ENCODE measurements at regions not wholly inside any gene's neighbourhood (a gene's known extent, or its start where the extent isn't known, plus 50 kb on each side); places are given as distances from the start of the nearest gene placed in this dataset.

DNA sequence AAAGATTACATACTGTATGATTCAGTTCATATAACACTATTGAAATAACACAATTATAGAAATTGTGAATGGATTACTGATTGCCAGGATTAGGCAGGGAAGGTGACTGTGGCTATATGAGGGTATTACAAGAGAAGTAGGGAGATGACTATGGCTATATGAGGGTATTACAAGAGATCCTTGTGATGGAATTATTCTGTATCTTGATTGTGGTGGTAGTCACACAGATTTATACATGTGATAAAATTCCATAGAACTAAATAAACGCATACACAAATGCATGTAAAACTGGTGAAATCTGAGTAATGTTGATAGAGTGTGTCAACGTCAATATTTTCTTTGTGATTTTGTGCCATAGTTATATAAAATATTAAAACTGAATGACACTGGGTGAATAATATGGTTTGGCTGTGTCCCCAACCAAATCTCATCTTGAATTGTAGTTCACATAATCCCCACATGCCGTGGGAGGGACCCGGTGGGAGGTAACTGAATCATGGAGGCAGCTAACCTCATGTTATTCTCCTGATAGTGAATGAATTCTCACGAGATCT, 615.6 kb upstream of the PKN2 start:
- TF ChIP-seq, protein P1, sequence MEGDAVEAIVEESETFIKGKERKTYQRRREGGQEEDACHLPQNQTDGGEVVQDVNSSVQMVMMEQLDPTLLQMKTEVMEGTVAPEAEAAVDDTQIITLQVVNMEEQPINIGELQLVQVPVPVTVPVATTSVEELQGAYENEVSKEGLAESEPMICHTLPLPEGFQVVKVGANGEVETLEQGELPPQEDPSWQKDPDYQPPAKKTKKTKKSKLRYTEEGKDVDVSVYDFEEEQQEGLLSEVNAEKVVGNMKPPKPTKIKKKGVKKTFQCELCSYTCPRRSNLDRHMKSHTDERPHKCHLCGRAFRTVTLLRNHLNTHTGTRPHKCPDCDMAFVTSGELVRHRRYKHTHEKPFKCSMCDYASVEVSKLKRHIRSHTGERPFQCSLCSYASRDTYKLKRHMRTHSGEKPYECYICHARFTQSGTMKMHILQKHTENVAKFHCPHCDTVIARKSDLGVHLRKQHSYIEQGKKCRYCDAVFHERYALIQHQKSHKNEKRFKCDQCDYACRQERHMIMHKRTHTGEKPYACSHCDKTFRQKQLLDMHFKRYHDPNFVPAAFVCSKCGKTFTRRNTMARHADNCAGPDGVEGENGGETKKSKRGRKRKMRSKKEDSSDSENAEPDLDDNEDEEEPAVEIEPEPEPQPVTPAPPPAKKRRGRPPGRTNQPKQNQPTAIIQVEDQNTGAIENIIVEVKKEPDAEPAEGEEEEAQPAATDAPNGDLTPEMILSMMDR (IDR thresholded peaks at IDR 0.05), result no peak

DNA sequence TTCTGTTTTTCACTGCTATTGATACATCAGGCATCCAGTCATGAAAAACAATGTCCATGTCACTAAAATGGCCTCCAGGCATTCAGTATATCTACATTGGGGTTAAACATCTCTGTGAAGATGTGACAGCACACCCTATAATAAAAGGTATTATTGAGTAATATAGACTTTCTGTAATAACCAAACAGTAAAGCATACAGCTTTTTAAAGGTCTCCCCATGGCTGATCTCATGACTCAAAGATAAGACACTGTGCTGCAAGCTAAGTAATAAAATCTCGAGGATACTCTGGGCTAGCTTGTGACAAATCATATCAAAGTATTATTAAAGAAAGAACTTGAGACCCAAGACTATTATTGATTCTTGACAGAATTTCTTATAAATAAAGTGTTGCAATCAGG, 613.1 kb upstream of the PKN2 start:
- Mint-ChIP-seq H3K36me3 (ENCODE audit: low read depth) (no peaks in the 10 kb centered on the region), H3K4me3 (no peak overlapping the region), H3K9me3 (no peaks in the 10 kb centered on the region), H3K27ac (no peak overlapping the region), H3K27me3 (peaks cover 4% of the 10 kb centered on the region), H3K4me1 (ENCODE audit: low read depth) (no peaks in the 10 kb centered on the region)
- CTCF ChIA-PET, result interaction anchor here (1.2 kb wide), 1 partner anchor 14 kb away, joined by 3 read pairs; no protein-coding TSS in a partner anchor
- POLR2A ChIA-PET, result no interaction called here
- DNase-seq (no peak), ATAC-seq (no peak)
- intact Hi-C loops (cut with micrococcal nuclease), result no loop called here
- TF ChIP-seq, protein P1 (IDR thresholded peaks at IDR 0.05), result no peak

More for the DNA sequence above, 615.6 kb upstream of the PKN2 start:
- DNase-seq, result no peak
- H3K9me3 Mint-ChIP-seq, result no peaks in the 10 kb centered on the region
- CTCF ChIA-PET, result no interaction called here
- H3K4me3 Mint-ChIP-seq, result no peak overlapping the region
- POLR2A ChIA-PET, result no interaction called here
- peaks cover 6% of the 10 kb centered on the region for H3K27me3 Mint-ChIP-seq
- H3K27ac Mint-ChIP-seq, result no peak overlapping the region
- intact Hi-C loops (cut with micrococcal nuclease), result no loop called here
- no peaks in the 10 kb centered on the region for H3K4me1 Mint-ChIP-seq (ENCODE audit: low read depth)
- no peak for ATAC-seq
- H3K36me3 Mint-ChIP-seq (ENCODE audit: low read depth), result no peaks in the 10 kb centered on the region

DNA sequence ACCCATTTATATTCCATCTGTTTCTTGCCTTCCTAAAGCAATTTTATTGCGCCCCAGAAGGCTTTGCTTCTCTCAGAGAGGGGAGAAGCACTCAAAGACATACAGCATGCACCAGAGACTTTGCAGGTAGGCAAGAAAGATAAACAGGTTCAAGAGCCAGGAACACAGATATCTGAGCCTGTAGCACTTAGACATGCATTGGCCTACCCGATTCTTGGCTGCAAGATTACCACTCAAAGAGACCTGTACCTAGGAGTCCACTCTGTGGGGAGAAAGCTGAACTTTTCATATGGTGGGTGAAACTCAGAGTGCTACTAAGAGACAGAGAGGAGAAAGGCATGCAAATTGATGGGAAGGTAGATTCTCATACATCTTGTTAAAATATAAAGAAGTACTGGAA, 609.4 kb upstream of the PKN2 start:
- DNase-seq, result no peak
- Mint-ChIP-seq H3K27ac (no peak overlapping the region), H3K9me3 (no peaks in the 10 kb centered on the region), H3K4me1 (ENCODE audit: low read depth) (no peaks in the 10 kb centered on the region), H3K27me3 (peaks cover 3% of the 10 kb centered on the region), H3K4me3 (no peak overlapping the region), H3K36me3 (ENCODE audit: low read depth) (no peaks in the 10 kb centered on the region)
- intact Hi-C loops (cut with micrococcal nuclease), result no loop called here
- TF ChIP-seq, protein P1 (IDR thresholded peaks at IDR 0.05), result no peak
- no peak for ATAC-seq
- POLR2A ChIA-PET, result no interaction called here
- CTCF ChIA-PET, result no interaction called here

DNA sequence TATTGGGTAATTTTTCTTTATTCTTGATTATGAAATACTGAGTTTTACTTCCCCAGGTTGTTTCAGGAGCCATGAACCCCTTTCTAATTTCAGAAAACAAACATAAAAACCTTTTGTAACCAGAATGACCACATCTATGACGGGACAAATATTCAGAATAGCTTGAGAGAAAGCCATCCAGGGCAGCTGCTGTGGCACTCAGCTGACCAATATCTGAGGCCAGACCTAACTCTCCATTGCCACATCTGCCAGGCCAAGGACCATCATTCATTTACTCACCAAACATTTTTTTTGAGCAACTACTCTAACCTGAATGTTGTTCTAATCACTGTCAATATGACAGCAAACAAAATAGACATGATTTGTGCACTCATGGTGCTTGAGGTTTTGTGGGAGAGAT, 608.3 kb upstream of the PKN2 start:
- no peaks in the 10 kb centered on the region for H3K9me3 Mint-ChIP-seq
- H3K27ac Mint-ChIP-seq, result no peak overlapping the region
- ChIA-PET POLR2A (no interaction called here), CTCF (no interaction called here)
- H3K36me3 Mint-ChIP-seq (ENCODE audit: low read depth), result no peaks in the 10 kb centered on the region
- DNase-seq, result no peak
- intact Hi-C loops (cut with micrococcal nuclease), result no loop called here
- H3K4me1 Mint-ChIP-seq (ENCODE audit: low read depth), result no peaks in the 10 kb centered on the region
- ATAC-seq, result no peak
- peaks cover 3% of the 10 kb centered on the region for H3K27me3 Mint-ChIP-seq
- H3K4me3 Mint-ChIP-seq, result no peak overlapping the region
- TF ChIP-seq, protein P1 (IDR thresholded peaks at IDR 0.05), result no peak

DNA sequence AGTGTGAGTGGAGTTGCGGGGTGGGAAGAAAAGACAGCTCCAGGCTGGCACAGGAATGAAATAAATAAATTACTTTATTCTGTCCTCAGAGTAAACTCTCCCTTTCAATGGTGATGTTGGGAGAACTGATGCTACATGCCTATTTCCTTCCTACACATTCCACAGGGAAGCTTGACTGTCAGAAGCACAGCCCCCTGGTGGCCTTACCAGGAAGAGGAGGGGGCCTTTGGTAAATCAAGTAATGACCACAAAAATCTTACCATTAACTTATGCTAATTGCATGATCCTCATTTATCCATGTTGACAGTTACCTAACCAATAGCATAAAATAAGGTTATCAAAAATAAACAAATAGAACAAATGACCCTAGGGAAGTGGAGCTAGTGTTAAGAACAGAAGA, 605.0 kb upstream of the PKN2 start:
- Mint-ChIP-seq H3K36me3 (ENCODE audit: low read depth) (no peaks in the 10 kb centered on the region), H3K9me3 (no peaks in the 10 kb centered on the region), H3K27ac (no peak overlapping the region), H3K4me1 (ENCODE audit: low read depth) (no peaks in the 10 kb centered on the region), H3K27me3 (peaks cover 3% of the 10 kb centered on the region), H3K4me3 (no peak overlapping the region)
- CTCF ChIA-PET, result no interaction called here
- ATAC-seq (no peak), DNase-seq (no peak)
- POLR2A ChIA-PET, result no interaction called here
- TF ChIP-seq, protein P1 (IDR thresholded peaks at IDR 0.05), result no peak
- intact Hi-C loops (cut with micrococcal nuclease), result no loop called here

All from activated CD8-positive, alpha-beta T cell treated with anti-CD3 and anti-CD28 coated beads for 36 hours (primary cell).